ENCODE measurements at regions not wholly inside any gene's neighbourhood (a gene's known extent, or its start where the extent isn't known, plus 50 kb on each side); places are given as distances from the start of the nearest gene placed in this dataset.

- no peak overlapping the region for H3K4me3 ChIP-seq (ENCODE audit: low read depth, low read length)
- no peak for DNase-seq (ENCODE audit: low read depth)
- TF ChIP-seq CTCF (conservative IDR thresholded peaks at IDR 0.05; ENCODE audit: low read depth, low read length): no peak
Measured at GRCh38 chr9:27756418-27756817, 183.1 kb upstream of the C9orf72 start.

- no peak for DNase-seq (ENCODE audit: low read depth)
- TF ChIP-seq CTCF (conservative IDR thresholded peaks at IDR 0.05; ENCODE audit: low read depth, low read length): no peak
- H3K4me3 ChIP-seq (ENCODE audit: low read depth, low read length): no peak overlapping the region
Measured at GRCh38 chr9:27763831-27764230, 190.6 kb upstream of the C9orf72 start.

- H3K4me3 ChIP-seq (ENCODE audit: low read depth, low read length): no peak overlapping the region
- no peak for TF ChIP-seq CTCF (conservative IDR thresholded peaks at IDR 0.05; ENCODE audit: low read depth, low read length)
- DNase-seq (ENCODE audit: low read depth): peak; percentile 73
Measured at GRCh38 chr9:27765266-27766072, 192.2 kb upstream of the C9orf72 start.

- H3K4me3 ChIP-seq (ENCODE audit: low read depth, low read length): no peak overlapping the region
- DNase-seq (ENCODE audit: low read depth): peak; percentile 86
- no peak for TF ChIP-seq CTCF (conservative IDR thresholded peaks at IDR 0.05; ENCODE audit: low read depth, low read length)
Measured at GRCh38 chr9:27766073-27766835, 193.0 kb upstream of the C9orf72 start.

GRCh38 chr9:27768781-27769180 lies 195.5 kb upstream of the C9orf72 start:
- no peak overlapping the region for H3K4me3 ChIP-seq (ENCODE audit: low read depth, low read length)
- TF ChIP-seq CTCF (conservative IDR thresholded peaks at IDR 0.05; ENCODE audit: low read depth, low read length): no peak
- no peak for DNase-seq (ENCODE audit: low read depth)

GRCh38 chr9:27770541-27770940 lies 197.3 kb upstream of the C9orf72 start:
- H3K4me3 ChIP-seq (ENCODE audit: low read depth, low read length): no peak overlapping the region
- no peak for TF ChIP-seq CTCF (conservative IDR thresholded peaks at IDR 0.05; ENCODE audit: low read depth, low read length)
- DNase-seq (ENCODE audit: low read depth): no peak

All from choroid plexus epithelial cell (primary cell).